Endothelial cell of umbilical vein (primary cell): ENCODE measurements at regions not wholly inside any gene's neighbourhood (a gene's known extent, or its start where the extent isn't known, plus 50 kb on each side); places are given as distances from the start of the nearest gene placed in this dataset.

ENCODE experiments used
- BruUV-seq: library from RNA; stranded (reverse); fragments of 400-500 nt; replicated peaks from 2 replicates; lab custom pipeline; 2021; lab: Mats Ljungman, UMichigan
- CTCF ChIA-PET: fragments of 300-600, 350-600 bp; sonication (Branson Sonifier 250); formaldehyde crosslinking; loops from one replicate; lab custom pipeline; 2021; ENCODE audit warnings: antibody characterized with exemption, inconsistent platforms; lab: Charles Lee
- POLR2A ChIA-PET: fragments of 300-600, 350-600 bp; sonication (Branson Sonifier 250); formaldehyde crosslinking; loops from one replicate; lab custom pipeline; 2021; ENCODE audit warnings: antibody characterized with exemption, inconsistent platforms; lab: Charles Lee
- DNase-seq: peaks from one replicate; pipeline ENCODE4 v3.0.0-alpha.2; 2011; ENCODE audit warnings: low read depth, low spot score
- FAIRE-seq: peaks from 2 replicates; lab custom pipeline; 2011; peaks lifted over from hg19 to GRCh38; lab: Jason Lieb, UNC
- H2AFZ ChIP-seq: 2 replicates; pipeline ENCODE4 v1.6.0; 2012; ENCODE audit warnings: low read depth, low read length, control low read depth, inconsistent platforms
- H3K27ac ChIP-seq: 2 replicates; pipeline ENCODE4 v1.5.1; 2011; ENCODE audit warnings: low read depth, mild to moderate bottlenecking, control low read depth, low read length, moderate library complexity; ENCODE audit not compliant: insufficient read depth
- H3K27me3 ChIP-seq, 2 experiments: 2 replicates each; pipeline versions ENCODE4 v1.6.0 to v1.6.1; 2011; ENCODE audit warnings: low read length in 2 of 2, mixed read lengths in 1 of 2; ENCODE audit not compliant: control insufficient read depth in 2 of 2, insufficient read depth in 2 of 2
- H3K36me3 ChIP-seq, 2 experiments: 2 replicates in 1 of 2; 3 replicates in 1 of 2; pipeline ENCODE4 v1.5.1; 2011; ENCODE audit warnings: low read length in 2 of 2, mild to moderate bottlenecking in 1 of 2, moderate library complexity in 1 of 2; ENCODE audit not compliant: control insufficient read depth in 2 of 2, insufficient read depth in 2 of 2; ENCODE audit errors: extremely low read depth in 1 of 2
- H3K4me1 ChIP-seq: 3 replicates; pipeline ENCODE4 v1.5.1; 2011; ENCODE audit warnings: mild to moderate bottlenecking, low read length; ENCODE audit not compliant: control insufficient read depth, insufficient read depth; ENCODE audit errors: extremely low read depth
- H3K4me2 ChIP-seq: 2 replicates; pipeline ENCODE4 v1.6.1; 2011; ENCODE audit warnings: low read length, control low read depth, mixed read lengths; ENCODE audit not compliant: insufficient read depth
- H3K4me3 ChIP-seq, 3 experiments: fragments of 200-600 bp in 1 of 3; sonication (generic), shearing (Covaris generic) in 1 of 3; replicated peaks in 1 of 3; 2 replicates each; pipeline ENCODE4 v1.5.1; 2011 to 2016; ENCODE audit warnings: control low read depth in 3 of 3, low read length in 3 of 3, mild to moderate bottlenecking in 2 of 3, inconsistent platforms in 1 of 3, low read depth in 1 of 3, moderate library complexity in 1 of 3; ENCODE audit not compliant: insufficient read depth in 1 of 3
- H3K79me2 ChIP-seq: 2 replicates; pipeline ENCODE4 v1.6.0; 2012; ENCODE audit warnings: low read length, inconsistent platforms; ENCODE audit not compliant: control insufficient read depth, insufficient read depth
- H3K9ac ChIP-seq: replicated peaks from 2 replicates; pipeline ENCODE3; 2011; ENCODE audit warnings: low read length, control low read depth; ENCODE audit not compliant: insufficient read depth; ENCODE audit errors: extremely low read depth
- H3K9me1 ChIP-seq: replicated peaks from 3 replicates; pipeline ENCODE4 v1.6.0; 2011; ENCODE audit warnings: mild to moderate bottlenecking, low read length; ENCODE audit not compliant: control insufficient read depth, insufficient read depth; ENCODE audit errors: extremely low read depth
- H3K9me3 ChIP-seq: replicated peaks from 2 replicates; pipeline ENCODE4 v1.5.1; 2012; ENCODE audit warnings: low read length, inconsistent platforms; ENCODE audit not compliant: control insufficient read depth, insufficient read depth
- H4K20me1 ChIP-seq: replicated peaks from 2 replicates; pipeline ENCODE3; 2011; ENCODE audit warnings: mild to moderate bottlenecking, low read length; ENCODE audit not compliant: control insufficient read depth, insufficient read depth; ENCODE audit errors: extremely low read depth
- CTCF ChIP-seq, 2 donors: IDR thresholded peaks; 1 replicate in 1 of 2; 2 replicates in 1 of 2; pipeline ENCODE4 v1.5.1; 2011; ENCODE audit warnings: low read length in 2 of 2, mild to moderate bottlenecking in 2 of 2, moderate library complexity in 2 of 2, control low read depth in 1 of 2, inconsistent platforms in 1 of 2, low read depth in 1 of 2; ENCODE audit not compliant: insufficient read depth in 1 of 2; ENCODE audit errors: extremely low read depth in 1 of 2
- EZH2 ChIP-seq: IDR thresholded peaks from 2 replicates; pipeline ENCODE4 v1.6.1; 2012; ENCODE audit warnings: borderline replicate concordance, low read depth, mild to moderate bottlenecking, moderate library complexity, low read length, inconsistent platforms; ENCODE audit not compliant: severe bottlenecking
- FOS ChIP-seq: IDR thresholded peaks from 2 replicates; pipeline ENCODE4 v1.6.1; 2011; ENCODE audit warnings: mild to moderate bottlenecking, low read length, moderate library complexity, borderline replicate concordance; ENCODE audit not compliant: insufficient read depth
- GATA2 ChIP-seq: IDR thresholded peaks from 2 replicates; pipeline ENCODE4 v1.7.0; 2011; ENCODE audit warnings: low read depth, mild to moderate bottlenecking, moderate library complexity, mixed read lengths, low read length; ENCODE audit not compliant: insufficient read length, insufficient read depth
- JUN ChIP-seq: IDR thresholded peaks from 2 replicates; pipeline ENCODE4 v1.6.1; 2011; ENCODE audit warnings: borderline replicate concordance, low read depth; ENCODE audit not compliant: insufficient read length, insufficient read depth
- MYC ChIP-seq: IDR thresholded peaks from one replicate; pipeline ENCODE4 v1.6.1; 2011; ENCODE audit warnings: mild to moderate bottlenecking, low read depth, low read length
- POLR2A ChIP-seq: IDR thresholded peaks from 2 replicates; pipeline ENCODE4 v1.6.1; 2012; ENCODE audit warnings: low read depth, mild to moderate bottlenecking, control low read depth, low read length
- POLR2AphosphoS5 ChIP-seq: IDR thresholded peaks from 2 replicates; pipeline ENCODE4 v1.6.1; 2012; ENCODE audit warnings: low read depth, mild to moderate bottlenecking, control low read depth, low read length, moderate library complexity; ENCODE audit not compliant: insufficient read depth
- dilution Hi-C: fragments of 300-500 bp; cut with MboI; formaldehyde crosslinking; loops from one replicate; pipeline ENCODE4 v1.15.0; 2019; ENCODE audit warnings: low sequenced_read_pairs; ENCODE audit not compliant: extremely low pct_ligation_motif_present
- intact Hi-C: fragments of 100-400 bp; cut with micrococcal nuclease; formaldehyde crosslinking; loops from one replicate; pipeline ENCODE4 v1.10.0; 2022
- TF ChIP-seq, protein P1 (sequence below): IDR thresholded peaks from 2 replicates; pipeline ENCODE4 v1.6.1; 2011; ENCODE audit not compliant: insufficient read depth, insufficient read length

DNA sequence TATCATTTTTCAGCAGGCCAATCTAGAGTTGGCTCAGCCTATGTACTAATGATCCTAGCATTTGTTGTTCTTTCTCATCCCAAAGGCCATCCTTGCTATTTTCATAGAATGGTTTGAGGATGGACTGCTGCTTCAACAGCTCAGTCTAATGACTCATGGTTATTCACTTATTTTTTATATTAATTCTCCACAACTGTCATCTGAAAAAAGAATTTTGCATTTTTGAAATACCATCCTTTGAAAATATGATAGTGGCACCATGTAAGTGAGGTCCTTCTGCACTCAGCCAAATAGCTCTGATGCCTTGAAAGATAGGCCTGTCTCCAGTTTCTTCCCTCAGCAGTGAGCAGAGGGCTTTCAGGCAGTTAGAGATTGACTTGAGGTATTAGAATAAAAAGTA is 377.5 kb downstream of the LMO4 start:
- Histone ChIP-seq H3K4me2 (no peak overlapping the region), H3K9me1 (no peaks in the 10 kb centered on the region), H3K27me3 (no peaks in the 10 kb centered on the region), H3K27ac (no peak overlapping the region), H3K9ac (no peak overlapping the region), H4K20me1 (no peaks in the 10 kb centered on the region), H3K36me3 (no peaks in the 10 kb centered on the region), H2AFZ (no peak overlapping the region), H3K4me1 (no peaks in the 10 kb centered on the region), H3K79me2 (no peaks in the 10 kb centered on the region), H3K9me3 (no peaks in the 10 kb centered on the region), H3K4me3 (no peak overlapping the region)
- intact Hi-C loops, result no loop called here
- BruUV-seq, result no TSS peak
- DNase-seq (no peak), FAIRE-seq (no peak)
- dilution Hi-C loops, result no loop called here
- TF ChIP-seq, protein P1, sequence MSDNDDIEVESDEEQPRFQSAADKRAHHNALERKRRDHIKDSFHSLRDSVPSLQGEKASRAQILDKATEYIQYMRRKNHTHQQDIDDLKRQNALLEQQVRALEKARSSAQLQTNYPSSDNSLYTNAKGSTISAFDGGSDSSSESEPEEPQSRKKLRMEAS, result no peak
- no peak for TF ChIP-seq GATA2
- TF ChIP-seq FOS, result no peak
- no peak for TF ChIP-seq JUN
- no peak for TF ChIP-seq POLR2AphosphoS5
- TF ChIP-seq POLR2A, result no peak
- TF ChIP-seq EZH2, result no peak
- no peak for TF ChIP-seq CTCF (IDR thresholded peaks at IDR 0.05; ENCODE audit: extremely low read depth in 1 of 2, insufficient read depth in 1 of 2, low read depth in 1 of 2, low read length in 2 of 2)
- TF ChIP-seq MYC, result no peak
- ChIA-PET POLR2A (no interaction called here), CTCF (no interaction called here)
